Chondrocyte (in vitro differentiated cells): ENCODE measurements at regions not wholly inside any gene's neighbourhood (a gene's known extent, or its start where the extent isn't known, plus 50 kb on each side); places are given as distances from the start of the nearest gene placed in this dataset.

Experiments
- DNase-seq: peaks from one replicate; pipeline ENCODE4 v3.0.0; 2021; ENCODE audit warnings: mixed read lengths, low spot score
- H3K27ac Mint-ChIP-seq: one replicate; pipeline ENCODE4 v1.8.0; 2021; ENCODE audit warnings: mild to moderate bottlenecking, moderate library complexity, mixed read lengths; ENCODE audit not compliant: unreplicated experiment
- H3K27me3 Mint-ChIP-seq: 2 replicates; pipeline ENCODE4 v1.8.0; 2021; ENCODE audit warnings: low read depth, mixed read lengths
- H3K36me3 Mint-ChIP-seq: 2 replicates; pipeline ENCODE4 v1.8.0; 2021; ENCODE audit warnings: low read depth, mixed read lengths
- H3K4me1 Mint-ChIP-seq: 2 replicates; pipeline ENCODE4 v1.8.0; 2021; ENCODE audit warnings: low read depth, mild to moderate bottlenecking, mixed read lengths
- H3K4me3 Mint-ChIP-seq: one replicate; pipeline ENCODE4 v1.8.0; 2021; ENCODE audit warnings: mild to moderate bottlenecking, moderate library complexity, mixed read lengths; ENCODE audit not compliant: unreplicated experiment
- H3K9me3 Mint-ChIP-seq: 2 replicates; pipeline ENCODE4 v1.8.0; 2021; ENCODE audit warnings: low read depth, mixed read lengths
- CTCF ChIP-seq: fragments of 200-600 bp; sonication (generic); IDR thresholded peaks from 2 replicates; pipeline ENCODE4 v1.5.0; 2021; ENCODE audit warnings: antibody characterized with exemption, mild to moderate bottlenecking, moderate library complexity

- peaks cover 11% of the 10 kb centered on the region for H3K4me1 Mint-ChIP-seq
- no peak overlapping the region for H3K27ac Mint-ChIP-seq
- H3K4me3 Mint-ChIP-seq = no peak overlapping the region
- peaks cover 7% of the 10 kb centered on the region for H3K27me3 Mint-ChIP-seq
- TF ChIP-seq CTCF = no peak
- H3K9me3 Mint-ChIP-seq = peaks cover 3% of the 10 kb centered on the region
- H3K36me3 Mint-ChIP-seq = no peaks in the 10 kb centered on the region
- no peak for DNase-seq
These were observed 147.5 kb downstream of the SLC16A9 start for GRCh38 chr10:59562126-59562525.

GRCh38 chr10:59561477-59562121, 148.1 kb downstream of the SLC16A9 start:
- TF ChIP-seq CTCF = no peak
- DNase-seq = no peak
- Mint-ChIP-seq H3K9me3 (peaks cover 3% of the 10 kb centered on the region), H3K27ac (no peak overlapping the region), H3K27me3 (peaks cover 7% of the 10 kb centered on the region), H3K4me3 (no peak overlapping the region), H3K4me1 (peaks cover 13% of the 10 kb centered on the region), H3K36me3 (no peaks in the 10 kb centered on the region)

- H3K9me3 Mint-ChIP-seq = no peaks in the 10 kb centered on the region
- H3K4me1 Mint-ChIP-seq = peaks cover 13% of the 10 kb centered on the region
- TF ChIP-seq CTCF = no peak
- H3K27me3 Mint-ChIP-seq = peaks cover 5% of the 10 kb centered on the region
- no peak overlapping the region for H3K27ac Mint-ChIP-seq
- no peak overlapping the region for H3K4me3 Mint-ChIP-seq
- peaks cover under 1% of the 10 kb centered on the region for H3K36me3 Mint-ChIP-seq
- no peak for DNase-seq
These were observed 148.7 kb downstream of the SLC16A9 start for GRCh38 chr10:59560990-59561389.

- Mint-ChIP-seq H3K36me3 (peaks cover 2% of the 10 kb centered on the region), H3K27me3 (peaks cover 5% of the 10 kb centered on the region), H3K9me3 (no peaks in the 10 kb centered on the region), H3K4me3 (no peak overlapping the region), H3K27ac (no peak overlapping the region), H3K4me1 (peaks cover 13% of the 10 kb centered on the region)
- no peak for DNase-seq
- TF ChIP-seq CTCF = no peak
These were observed 149.5 kb downstream of the SLC16A9 start for GRCh38 chr10:59560161-59560560.

GRCh38 chr10:59558066-59558465, 151.6 kb downstream of the SLC16A9 start:
- Mint-ChIP-seq H3K27ac (no peak overlapping the region), H3K4me3 (no peak overlapping the region)

More at GRCh38 chr10:59558066-59558465, 151.6 kb downstream of the SLC16A9 start:
- DNase-seq = no peak
- H3K4me1 Mint-ChIP-seq = peaks cover 13% of the 10 kb centered on the region
- H3K36me3 Mint-ChIP-seq = peaks cover 2% of the 10 kb centered on the region
- H3K9me3 Mint-ChIP-seq = no peaks in the 10 kb centered on the region
- H3K27me3 Mint-ChIP-seq = peaks cover 10% of the 10 kb centered on the region
- TF ChIP-seq CTCF = no peak
